ENCODE measurements at regions not wholly inside any gene's neighbourhood (a gene's known extent, or its start where the extent isn't known, plus 50 kb on each side); places are given as distances from the start of the nearest gene placed in this dataset.
"Not testable (repeated sequence)": the region's sequence is repeated elsewhere in the genome, so short reads cannot be mapped to it uniquely, and the experiment has no call there.

GRCh38 chr1:224054012-224054411, 59.9 kb upstream of the FBXO28 start:
- no peak overlapping the region for H3K27ac ChIP-seq
- H3K4me3 ChIP-seq: no peak overlapping the region
- ATAC-seq: no peak
- 40 to 41% methylated on average over 2 of the region's 2 CpGs for WGBS, 2 donors (ENCODE audit: low coverage in 1 of 2)
- no peaks in the 10 kb centered on the region for H3K4me1 ChIP-seq
- TF ChIP-seq POLR2A (IDR thresholded peaks at IDR 0.05) (no peak), POLR2AphosphoS5 (IDR thresholded peaks at IDR 0.05) (no peak), CTCF (IDR thresholded peaks at IDR 0.05) (no peak), EP300 (IDR thresholded peaks at IDR 0.05) (no peak)
- H3K27me3 ChIP-seq: peaks cover 9% of the 10 kb centered on the region
- H3K36me3 ChIP-seq: no peaks in the 10 kb centered on the region
- H3K9me3 ChIP-seq: no peaks in the 10 kb centered on the region

GRCh38 chr1:224053456-224053855, 60.5 kb upstream of the FBXO28 start:
- 69 to 73% methylated on average over 5 of the region's 5 CpGs for WGBS, 2 donors (ENCODE audit: low coverage in 1 of 2)
- Histone ChIP-seq H3K36me3 (no peaks in the 10 kb centered on the region), H3K27ac (no peak overlapping the region), H3K4me3 (no peak overlapping the region), H3K27me3 (peaks cover 9% of the 10 kb centered on the region), H3K9me3 (no peaks in the 10 kb centered on the region), H3K4me1 (no peaks in the 10 kb centered on the region)
- TF ChIP-seq CTCF (IDR thresholded peaks at IDR 0.05) (no peak), EP300 (IDR thresholded peaks at IDR 0.05) (no peak), POLR2AphosphoS5 (IDR thresholded peaks at IDR 0.05) (no peak), POLR2A (IDR thresholded peaks at IDR 0.05) (no peak)
- no peak for ATAC-seq

- H3K9me3 ChIP-seq: no peaks in the 10 kb centered on the region
- H3K4me3 ChIP-seq: no peak overlapping the region
- H3K36me3 ChIP-seq: no peaks in the 10 kb centered on the region
- TF ChIP-seq CTCF (IDR thresholded peaks at IDR 0.05) (no peak), POLR2AphosphoS5 (IDR thresholded peaks at IDR 0.05) (no peak), EP300 (IDR thresholded peaks at IDR 0.05) (no peak), POLR2A (IDR thresholded peaks at IDR 0.05) (no peak)
- ATAC-seq: no peak
- H3K4me1 ChIP-seq: no peaks in the 10 kb centered on the region
- no peak overlapping the region for H3K27ac ChIP-seq
- H3K27me3 ChIP-seq: peaks cover 9% of the 10 kb centered on the region
- 76% methylated on average over 3 of the region's 3 CpGs; no CpG with 5 or more reads in 1 of the 2 donors for WGBS, 2 donors (ENCODE audit: low coverage in 1 of 2)
These were observed 61.1 kb upstream of the FBXO28 start for GRCh38 chr1:224052772-224053171.

- H3K27me3 ChIP-seq, H3K4me1 ChIP-seq, H3K4me3 ChIP-seq, H3K27ac ChIP-seq, H3K36me3 ChIP-seq, H3K9me3 ChIP-seq, ATAC-seq: not testable (repeated sequence)
- WGBS, 2 donors (ENCODE audit: low coverage in 1 of 2): 70% methylated on average over 5 of the region's 5 CpGs; no CpG with 5 or more reads in 1 of the 2 donors
These were observed 62.1 kb upstream of the FBXO28 start for GRCh38 chr1:224051782-224052181.

GRCh38 chr1:224051086-224051406, 62.9 kb upstream of the FBXO28 start:
- Histone ChIP-seq H3K27me3 (peaks cover 7% of the 10 kb centered on the region), H3K27ac (no peak overlapping the region), H3K9me3 (no peaks in the 10 kb centered on the region), H3K36me3 (no peaks in the 10 kb centered on the region), H3K4me3 (no peak overlapping the region), H3K4me1 (no peaks in the 10 kb centered on the region)
- no peak for ATAC-seq
- TF ChIP-seq POLR2A (IDR thresholded peaks at IDR 0.05) (no peak), EP300 (IDR thresholded peaks at IDR 0.05) (no peak), CTCF (IDR thresholded peaks at IDR 0.05) (no peak), POLR2AphosphoS5 (IDR thresholded peaks at IDR 0.05) (no peak)

GRCh38 chr1:224047538-224047937, 66.4 kb upstream of the FBXO28 start:
- no peak for ATAC-seq
- H3K4me1 ChIP-seq: no peaks in the 10 kb centered on the region
- 67 to 80% methylated on average over 2 of the region's 2 CpGs for WGBS, 2 donors (ENCODE audit: low coverage in 1 of 2)
- no peak overlapping the region for H3K4me3 ChIP-seq
- no peaks in the 10 kb centered on the region for H3K36me3 ChIP-seq
- no peak overlapping the region for H3K27ac ChIP-seq
- H3K27me3 ChIP-seq: peaks cover 4% of the 10 kb centered on the region
- TF ChIP-seq POLR2AphosphoS5 (IDR thresholded peaks at IDR 0.05) (no peak), CTCF (IDR thresholded peaks at IDR 0.05) (no peak), EP300 (IDR thresholded peaks at IDR 0.05) (no peak), POLR2A (IDR thresholded peaks at IDR 0.05) (no peak)
- H3K9me3 ChIP-seq: no peaks in the 10 kb centered on the region
